Thoracic aorta (tissue), 2 donors: ENCODE measurements at regions not wholly inside any gene's neighbourhood (a gene's known extent, or its start where the extent isn't known, plus 50 kb on each side); places are given as distances from the start of the nearest gene placed in this dataset.

Experiments used
- ATAC-seq: fragments of 150-250 bp; one replicate; pipeline ENCODE4 v1.8.0; 2017; ENCODE audit warnings: low read depth; ENCODE audit not compliant: insufficient number of reproducible peaks, low FRiP score
- DNase-seq: peaks from one replicate; pipeline ENCODE4 v3.0.0-alpha.2; 2020; ENCODE audit warnings: low spot score
- H3K27ac ChIP-seq, 2 donors: fragments of 200-600 bp; sonication (generic); 1 replicate in 1 of 2; 2 replicates in 1 of 2; pipeline ENCODE4 v1.5.1; 2016; ENCODE audit warnings: mild to moderate bottlenecking in 2 of 2, moderate library complexity in 2 of 2
- H3K27me3 ChIP-seq: fragments of 200-600 bp; sonication (generic); replicated peaks from 2 replicates; pipeline ENCODE4 v1.6.0; 2016; ENCODE audit warnings: mild to moderate bottlenecking; ENCODE audit not compliant: insufficient read depth
- H3K36me3 ChIP-seq: fragments of 200-600 bp; sonication (generic); one replicate; pipeline ENCODE4 v1.5.1; 2016
- H3K4me1 ChIP-seq, 2 donors: fragments of 200-600 bp; sonication (generic); 1 replicate in 1 of 2; 2 replicates in 1 of 2; pipeline versions ENCODE4 v1.5.1 to v1.6.0; 2016; ENCODE audit warnings: low read depth in 2 of 2, mild to moderate bottlenecking in 1 of 2; ENCODE audit not compliant: control insufficient read depth in 1 of 2
- H3K4me3 ChIP-seq: fragments of 200-600 bp; sonication (generic); 2 replicates; pipeline ENCODE4 v1.5.1; 2016; ENCODE audit warnings: mild to moderate bottlenecking
- H3K9me3 ChIP-seq: fragments of 200-600 bp; sonication (generic); 2 replicates; pipeline ENCODE4 v1.5.1; 2016
- TF ChIP-seq, protein P1 (sequence below): fragments of 200-600 bp; sonication (generic); IDR thresholded peaks from one replicate; pipeline ENCODE4 v1.5.1; 2019; ENCODE audit warnings: antibody characterized with exemption

DNA sequence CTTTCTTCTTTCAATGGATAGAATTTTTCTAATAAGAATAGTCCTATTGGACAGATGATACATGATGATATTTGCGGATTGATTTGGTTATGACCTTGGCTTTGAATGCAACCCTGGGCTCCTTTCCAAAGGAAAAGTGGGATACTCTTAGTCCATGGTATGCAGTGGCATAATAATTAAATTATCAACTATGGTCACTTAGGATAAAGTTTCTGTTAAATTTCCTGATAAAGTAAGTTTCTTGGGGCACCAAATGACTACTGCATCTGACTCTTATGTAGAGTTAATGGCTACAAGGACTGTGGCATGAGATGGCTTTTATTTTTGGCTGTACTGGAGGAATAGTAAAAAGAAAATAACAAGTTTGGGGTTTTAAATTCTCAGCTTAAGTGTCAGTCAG, 126.7 kb downstream of the QPCT start:
- TF ChIP-seq, protein P1, sequence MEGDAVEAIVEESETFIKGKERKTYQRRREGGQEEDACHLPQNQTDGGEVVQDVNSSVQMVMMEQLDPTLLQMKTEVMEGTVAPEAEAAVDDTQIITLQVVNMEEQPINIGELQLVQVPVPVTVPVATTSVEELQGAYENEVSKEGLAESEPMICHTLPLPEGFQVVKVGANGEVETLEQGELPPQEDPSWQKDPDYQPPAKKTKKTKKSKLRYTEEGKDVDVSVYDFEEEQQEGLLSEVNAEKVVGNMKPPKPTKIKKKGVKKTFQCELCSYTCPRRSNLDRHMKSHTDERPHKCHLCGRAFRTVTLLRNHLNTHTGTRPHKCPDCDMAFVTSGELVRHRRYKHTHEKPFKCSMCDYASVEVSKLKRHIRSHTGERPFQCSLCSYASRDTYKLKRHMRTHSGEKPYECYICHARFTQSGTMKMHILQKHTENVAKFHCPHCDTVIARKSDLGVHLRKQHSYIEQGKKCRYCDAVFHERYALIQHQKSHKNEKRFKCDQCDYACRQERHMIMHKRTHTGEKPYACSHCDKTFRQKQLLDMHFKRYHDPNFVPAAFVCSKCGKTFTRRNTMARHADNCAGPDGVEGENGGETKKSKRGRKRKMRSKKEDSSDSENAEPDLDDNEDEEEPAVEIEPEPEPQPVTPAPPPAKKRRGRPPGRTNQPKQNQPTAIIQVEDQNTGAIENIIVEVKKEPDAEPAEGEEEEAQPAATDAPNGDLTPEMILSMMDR: no peak
- no peaks in the 10 kb centered on the region for H3K36me3 ChIP-seq
- H3K27me3 ChIP-seq: no peaks in the 10 kb centered on the region
- DNase-seq: no peak
- ATAC-seq: no peak
- H3K4me1 ChIP-seq: peaks cover 25 to 75% of the 10 kb centered on the region in 2 donors
- peak overlapping the region in 1 of 2 donors; percentile 1 for H3K27ac ChIP-seq
- H3K4me3 ChIP-seq: no peak overlapping the region
- no peaks in the 10 kb centered on the region for H3K9me3 ChIP-seq

DNA sequence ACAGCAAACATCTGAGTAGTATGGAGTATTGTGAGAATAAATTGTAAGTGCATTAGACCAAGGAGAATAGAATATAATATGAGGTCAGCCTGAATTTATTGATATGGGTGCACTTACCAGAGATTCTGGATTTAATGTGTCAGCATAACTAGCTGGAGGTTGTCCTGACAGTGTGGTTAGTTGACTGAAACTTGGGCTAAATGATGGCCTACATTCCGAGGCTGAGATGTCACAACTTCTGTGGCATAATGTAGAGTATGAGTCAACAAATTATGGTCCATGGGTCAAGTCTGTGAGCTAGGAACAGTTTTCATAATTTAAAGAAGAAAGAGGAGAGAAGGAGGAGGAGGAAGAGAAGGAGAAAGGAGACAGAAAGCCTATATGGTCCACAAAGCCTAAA, 127.6 kb downstream of the QPCT start:
- Histone ChIP-seq H3K27me3 (no peaks in the 10 kb centered on the region), H3K9me3 (no peaks in the 10 kb centered on the region), H3K36me3 (no peaks in the 10 kb centered on the region), H3K4me3 (no peak overlapping the region), H3K4me1 (peaks cover 31 to 78% of the 10 kb centered on the region in 2 donors), H3K27ac (peak overlapping the region; percentile 52 to 58)
- DNase-seq (no peak), ATAC-seq (no peak)
- TF ChIP-seq, protein P1: no peak

DNA sequence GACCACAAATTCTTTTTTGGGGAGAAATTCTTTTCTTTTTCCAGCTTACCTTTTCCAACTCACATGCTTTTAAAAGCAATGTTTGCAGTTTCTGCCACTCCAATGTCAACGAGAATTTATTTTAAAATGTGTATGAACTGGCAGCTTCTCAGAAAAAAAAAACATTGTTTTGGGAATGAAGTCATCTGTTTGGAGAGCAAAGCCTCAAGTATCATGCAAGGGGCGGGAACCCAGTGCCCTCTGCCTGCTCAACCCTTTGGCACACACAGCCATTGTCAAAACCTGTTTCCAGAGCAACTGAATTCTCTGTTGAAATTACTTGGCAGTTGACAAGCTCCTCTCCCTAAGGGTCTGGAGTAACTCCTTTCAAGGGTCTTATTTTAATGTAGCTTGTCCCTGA, 128.5 kb downstream of the QPCT start:
- Histone ChIP-seq H3K27ac (peak overlapping the region; percentile 52 to 58), H3K36me3 (no peaks in the 10 kb centered on the region), H3K4me3 (no peak overlapping the region), H3K27me3 (no peaks in the 10 kb centered on the region), H3K4me1 (peaks cover 28 to 77% of the 10 kb centered on the region in 2 donors), H3K9me3 (no peaks in the 10 kb centered on the region)
- ATAC-seq (peak; percentile 29), DNase-seq (no peak)
- TF ChIP-seq, protein P1: no peak

DNA sequence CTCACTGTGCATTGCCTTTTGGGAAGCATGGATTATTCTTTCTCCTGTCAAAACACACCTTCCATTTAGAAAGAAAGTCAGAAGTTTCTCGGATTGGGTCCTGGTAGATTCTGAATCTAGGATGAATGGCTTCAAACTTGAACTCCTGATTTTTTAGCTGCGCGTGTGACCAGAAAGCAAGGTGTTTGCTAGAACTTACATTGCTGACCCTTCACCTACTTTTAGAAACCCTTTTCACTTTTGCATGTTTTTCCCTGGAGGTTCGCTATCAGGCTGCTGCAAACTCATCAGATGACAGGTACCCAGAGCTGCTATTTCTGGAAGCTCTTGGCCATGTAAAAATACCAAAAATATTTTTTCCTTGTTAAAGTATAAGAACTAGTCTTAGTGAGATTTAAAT, 132.0 kb downstream of the QPCT start:
- no peaks in the 10 kb centered on the region for H3K36me3 ChIP-seq
- ATAC-seq (no peak), DNase-seq (no peak)
- no peaks in the 10 kb centered on the region for H3K27me3 ChIP-seq
- H3K27ac ChIP-seq: peak overlapping the region; percentile 12 to 13
- H3K4me3 ChIP-seq: no peak overlapping the region
- TF ChIP-seq, protein P1: no peak
- peaks cover 18 to 45% of the 10 kb centered on the region in 2 donors for H3K4me1 ChIP-seq
- no peaks in the 10 kb centered on the region for H3K9me3 ChIP-seq

DNA sequence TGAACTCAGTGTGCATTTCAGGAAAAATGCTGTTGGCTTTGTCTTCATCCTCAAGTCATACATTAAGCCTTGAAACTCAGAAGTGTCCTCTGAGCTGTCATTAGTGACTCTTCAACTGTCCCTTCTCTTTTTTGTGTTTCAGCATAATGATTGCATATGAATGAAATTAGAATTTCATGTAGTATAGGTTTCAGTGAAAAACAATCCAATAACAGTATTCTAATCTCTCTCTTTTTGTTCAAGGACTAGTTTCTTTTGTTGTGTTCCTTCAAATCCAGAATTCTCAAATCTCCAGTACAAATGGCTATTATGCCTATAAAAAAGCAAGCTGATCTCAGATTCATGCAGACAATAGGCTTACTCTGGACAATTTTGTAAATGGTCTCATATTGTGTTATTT, 133.5 kb downstream of the QPCT start:
- H3K27ac ChIP-seq: no peak overlapping the region

More for the DNA sequence above, 133.5 kb downstream of the QPCT start:
- DNase-seq: no peak
- Histone ChIP-seq H3K9me3 (no peaks in the 10 kb centered on the region), H3K27me3 (no peaks in the 10 kb centered on the region), H3K4me3 (no peak overlapping the region), H3K36me3 (no peaks in the 10 kb centered on the region), H3K4me1 (peaks cover 9 to 30% of the 10 kb centered on the region in 2 donors)
- ATAC-seq: no peak
- TF ChIP-seq, protein P1: no peak
